DMS153 treated with DMSO at 0.1 percent for 48 hours (cell line): ENCODE measurements at regions not wholly inside any gene's neighbourhood (a gene's known extent, or its start where the extent isn't known, plus 50 kb on each side); places are given as distances from the start of the nearest gene placed in this dataset.
A peak's percentile ranks its signal among the peaks of the same experiment; 100 is the strongest.
"Not testable (repeated sequence)": the region's sequence is repeated elsewhere in the genome, so short reads cannot be mapped to it uniquely, and the experiment has no call there.

ENCODE experiments used
- DNase-seq: peaks from one replicate; lab custom pipeline; 2025; ENCODE audit not compliant: unreplicated experiment; lab: John Stamatoyannopoulos, UW

- DNase-seq: no peak
Observed at GRCh38 chr4:81786766-81787165, 315.1 kb upstream of the RASGEF1B start.

GRCh38 chr4:81786063-81786763, 314.5 kb upstream of the RASGEF1B start:
- DNase-seq: peak; percentile 55

DNA sequence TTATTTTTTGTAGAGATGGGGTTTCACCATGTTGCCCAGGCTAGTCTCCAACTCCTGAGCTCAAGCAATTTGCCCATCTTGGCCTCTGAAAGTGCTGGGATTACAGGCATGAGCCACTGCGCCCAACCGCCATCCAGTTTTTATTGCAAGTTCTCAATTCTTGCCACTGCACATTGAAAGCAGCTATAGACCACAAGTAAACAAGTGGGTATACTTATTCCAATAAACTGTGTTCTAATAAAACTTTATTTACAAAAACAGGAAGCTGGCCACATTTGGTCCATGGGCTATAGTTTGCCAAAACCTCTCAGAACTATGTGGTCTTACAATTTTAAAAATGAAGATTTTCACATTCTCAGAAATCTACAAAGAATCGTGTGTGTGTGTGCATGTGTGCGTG, 313.6 kb upstream of the RASGEF1B start:
- no peak for DNase-seq

- no peak for DNase-seq
Observed at GRCh38 chr4:81783558-81783957, 311.9 kb upstream of the RASGEF1B start.

GRCh38 chr4:81781799-81782198, 310.1 kb upstream of the RASGEF1B start:
- no peak for DNase-seq

- DNase-seq: not testable (repeated sequence)
Observed at GRCh38 chr4:81777718-81778117, 306.0 kb upstream of the RASGEF1B start.

- no peak for DNase-seq
Observed at GRCh38 chr4:81776794-81777193, 305.1 kb upstream of the RASGEF1B start.

- no peak for DNase-seq
Observed at GRCh38 chr4:81773557-81773956, 301.9 kb upstream of the RASGEF1B start.

DNA sequence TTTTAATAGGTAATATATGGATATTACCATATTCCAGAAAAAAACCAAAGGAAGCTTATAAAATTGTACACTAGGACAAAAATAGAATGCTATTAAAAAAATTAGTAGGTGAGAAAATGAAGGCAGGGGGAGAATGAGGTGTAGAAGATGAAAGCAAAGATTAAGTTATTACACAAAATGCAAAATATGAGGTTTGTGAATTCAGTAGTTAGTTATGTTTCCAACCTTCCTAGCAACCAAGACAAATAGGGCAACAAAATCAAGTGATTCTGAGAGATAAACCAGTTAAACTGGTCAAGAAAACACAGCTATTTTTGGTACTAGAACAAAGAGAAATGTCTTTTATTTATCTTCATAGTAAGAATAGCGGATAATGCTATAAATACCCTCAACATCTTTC, 300.0 kb upstream of the RASGEF1B start:
- DNase-seq: no peak

- no peak for DNase-seq
Observed at GRCh38 chr4:81769244-81769643, 297.5 kb upstream of the RASGEF1B start.

DNA sequence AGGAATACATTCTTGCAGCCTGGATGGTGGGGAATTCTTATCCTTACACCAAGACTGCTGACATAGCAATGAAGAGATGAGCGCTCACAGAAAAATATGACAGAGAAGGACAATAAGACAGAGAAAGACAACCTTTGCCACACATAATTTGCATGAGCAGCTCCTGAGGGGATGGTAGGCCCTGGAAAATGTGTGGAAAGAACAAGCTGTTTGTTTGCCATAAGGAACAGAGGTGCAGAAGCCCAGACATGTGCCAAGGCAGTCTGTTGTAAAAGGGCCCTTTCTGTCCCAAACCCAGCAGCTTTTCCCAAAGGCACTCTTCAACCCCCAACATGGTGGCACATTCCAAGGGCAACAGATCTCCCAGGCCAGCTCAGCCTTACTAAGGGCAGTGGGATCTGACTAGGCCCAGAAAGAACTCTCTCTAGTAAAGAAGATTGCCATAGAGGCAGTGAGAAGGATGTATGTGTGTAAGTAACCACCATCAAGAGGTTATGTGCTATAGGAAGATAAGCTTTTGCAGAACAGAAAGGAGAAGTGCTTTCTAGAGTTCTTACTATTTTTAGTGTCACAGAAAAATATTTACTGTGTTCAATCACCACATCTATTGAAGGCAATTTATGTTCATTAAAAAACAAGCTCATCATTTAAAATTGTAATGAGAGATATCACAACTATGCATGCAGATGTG, 287.0 kb upstream of the RASGEF1B start:
- DNase-seq: no peak

- DNase-seq: peak; percentile 66
Observed at GRCh38 chr4:81757691-81758090, 286.0 kb upstream of the RASGEF1B start.

GRCh38 chr4:81756973-81757372, 285.3 kb upstream of the RASGEF1B start:
- DNase-seq: no peak

DNA sequence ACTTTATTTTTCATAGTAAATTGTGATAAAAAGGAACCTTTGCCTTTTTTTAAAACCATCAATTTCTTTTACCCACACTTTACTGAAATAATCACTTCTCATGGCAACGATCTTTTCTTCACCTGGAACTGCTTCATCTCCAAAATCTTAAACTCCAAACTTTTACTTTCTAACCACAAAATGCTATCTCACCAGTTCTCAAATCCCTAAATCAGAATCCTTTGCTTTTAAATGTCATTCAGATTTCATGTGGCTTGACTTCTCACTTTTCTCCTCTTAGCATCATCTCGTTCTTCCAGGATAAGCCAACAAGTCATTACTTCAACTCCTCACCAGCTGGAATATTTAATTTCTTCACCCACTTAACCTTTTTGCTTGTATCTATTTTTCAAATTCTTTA, 284.3 kb upstream of the RASGEF1B start:
- no peak for DNase-seq

GRCh38 chr4:81754169-81754568, 282.5 kb upstream of the RASGEF1B start:
- DNase-seq: no peak

DNA sequence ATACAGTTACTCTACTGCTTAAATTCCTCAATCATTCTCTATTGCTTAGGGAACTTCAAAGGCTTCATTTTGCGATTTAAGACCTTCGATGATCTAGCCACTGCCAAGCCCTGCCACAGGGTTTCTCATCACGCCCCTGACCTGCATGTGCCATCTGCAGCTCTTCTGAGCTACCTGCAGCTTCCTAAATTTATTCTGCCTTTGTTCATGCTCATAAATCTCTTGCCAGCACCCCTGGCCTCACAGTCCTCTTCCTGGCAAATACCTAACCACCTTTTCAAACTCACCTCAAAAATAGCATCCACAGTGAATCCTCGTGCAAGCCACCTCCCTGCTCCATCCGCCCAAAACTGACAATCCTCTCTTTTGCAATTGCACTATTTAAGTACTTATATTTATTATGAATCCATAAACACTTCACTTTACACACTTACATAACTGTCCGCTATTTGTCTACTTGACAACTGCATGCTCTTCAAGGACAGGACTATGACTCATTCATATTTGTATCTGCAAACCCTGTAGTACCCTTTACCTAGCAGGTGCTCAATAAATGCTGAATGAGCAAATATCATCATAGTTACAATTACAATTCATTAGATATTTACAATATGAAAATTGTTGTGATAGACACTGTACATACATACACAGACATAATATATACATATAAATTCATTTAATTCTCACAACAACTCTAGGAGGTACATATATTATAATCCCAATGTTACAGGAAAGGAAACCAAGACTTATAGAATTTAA, 280.0 kb upstream of the RASGEF1B start:
- DNase-seq: no peak

GRCh38 chr4:81747242-81747930, 275.7 kb upstream of the RASGEF1B start:
- no peak for DNase-seq

- DNase-seq: no peak
Observed at GRCh38 chr4:81746773-81747172, 275.1 kb upstream of the RASGEF1B start.

DNA sequence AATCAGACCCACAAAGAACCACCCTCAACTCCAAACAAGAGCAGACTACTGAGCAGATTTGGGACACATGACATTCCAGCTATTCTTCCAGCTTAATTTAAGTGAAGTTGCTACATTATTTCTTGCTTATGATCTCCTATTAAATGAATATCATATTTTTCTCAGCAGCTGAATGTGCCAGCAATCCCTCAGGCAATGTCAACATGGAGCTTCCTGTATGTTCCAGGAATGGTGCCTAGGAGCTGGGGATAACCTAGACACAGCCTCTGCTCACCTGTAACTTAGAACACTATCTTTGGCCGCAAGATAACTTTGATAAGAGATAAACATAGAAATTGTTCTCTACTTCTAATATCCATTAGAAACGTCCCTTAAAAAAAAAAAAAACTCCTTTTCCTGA, 274.4 kb upstream of the RASGEF1B start:
- no peak for DNase-seq

GRCh38 chr4:81745050-81745449, 273.3 kb upstream of the RASGEF1B start:
- DNase-seq: no peak

DNA sequence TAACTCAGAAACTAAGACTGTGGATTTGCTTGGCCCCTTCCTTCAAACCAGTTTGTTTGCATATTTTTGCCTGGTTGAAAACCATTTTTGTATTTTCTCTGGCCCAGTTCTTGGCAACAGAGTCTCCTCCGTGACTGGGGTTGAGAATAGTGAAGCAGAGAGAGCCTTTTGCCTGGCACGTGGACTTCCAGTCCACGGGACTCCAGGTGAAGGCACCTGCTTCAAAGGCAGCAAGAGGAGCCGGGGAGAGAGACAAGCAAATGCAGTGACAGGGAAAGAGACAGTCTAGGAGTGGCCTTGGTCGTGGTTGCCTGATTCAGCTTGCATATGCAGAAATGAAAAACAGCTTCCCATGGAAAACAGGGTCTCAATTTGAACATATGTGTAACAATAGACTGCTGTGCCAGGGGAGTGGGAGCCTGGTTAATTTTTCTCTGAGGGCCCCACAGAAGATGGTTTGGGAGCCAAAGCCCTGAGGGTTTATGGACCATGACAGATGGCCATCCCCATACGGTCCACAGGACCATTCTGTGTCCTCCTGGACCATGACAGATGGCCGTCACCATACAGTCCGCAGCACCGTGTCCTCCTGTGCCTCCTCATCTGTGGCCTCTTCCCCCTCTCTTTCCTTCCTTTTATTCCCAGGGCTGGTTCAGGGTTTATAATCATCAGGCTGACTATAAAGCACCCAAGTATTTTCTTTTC, 272.2 kb upstream of the RASGEF1B start:
- no peak for DNase-seq
